ENCODE measurements at regions not wholly inside any gene's neighbourhood (a gene's known extent, or its start where the extent isn't known, plus 50 kb on each side); places are given as distances from the start of the nearest gene placed in this dataset.

GRCh38 chr2:157059036-157059435 is 198.5 kb upstream of the GALNT5 start:
- Histone ChIP-seq H3K18ac (ENCODE audit: low read depth, low read length) (no peak overlapping the region), H3K9me3 (ENCODE audit: control insufficient read depth, insufficient read depth, low read length) (no peaks in the 10 kb centered on the region), H2BK15ac (ENCODE audit: low read depth, low read length) (0 out of 3 replicates have a peak overlapping the region, but pooled peaks have one; percentile 26), H3K36me3 (ENCODE audit: control insufficient read depth, insufficient read depth, low read length) (no peaks in the 10 kb centered on the region), H2AFZ (replicated peaks; ENCODE audit: low read length, poor library complexity) (no peak overlapping the region), H2AK5ac (ENCODE audit: low read depth, low read length) (no peak overlapping the region), H3K9me1 (ENCODE audit: insufficient read depth, low read length) (peaks cover 2% of the 10 kb centered on the region; the same call in 1 of the 2 replicates), H4K20me1 (ENCODE audit: insufficient read depth, low read length) (no peaks in the 10 kb centered on the region), H2AK9ac (replicated peaks; ENCODE audit: low read depth, low read length, poor library complexity) (no peak overlapping the region), H2BK20ac (ENCODE audit: low read depth, low read length) (no peak overlapping the region), H4K91ac (ENCODE audit: insufficient read depth, low read depth, low read length) (no peak overlapping the region), H3K4me2 (ENCODE audit: low read depth, low read length) (no peak overlapping the region), H3K4me1 (ENCODE audit: control insufficient read depth, insufficient read depth, low read length) (peaks cover 2% of the 10 kb centered on the region; the same call in 1 of the 2 replicates), H2BK5ac (ENCODE audit: low read depth, low read length, poor library complexity, severe bottlenecking) (no peak overlapping the region), H2BK120ac (ENCODE audit: low read depth, low read length) (no peak overlapping the region), H3K4ac (ENCODE audit: low read depth, low read length) (no peak overlapping the region), H4K8ac (ENCODE audit: low read depth in 2 of 2, low read length in 2 of 2) (0 out of 4 replicates have a peak overlapping the region, but pooled peaks of 1 of the 2 experiments have one; percentile 25), H3K14ac (replicated peaks; ENCODE audit: low read depth, low read length) (no peak overlapping the region), H3K79me1 (ENCODE audit: low read depth in 1 of 2, low read length in 2 of 2) (no peaks in the 10 kb centered on the region), H3K27me3 (ENCODE audit: control insufficient read depth, insufficient read depth, low read length) (no peaks in the 10 kb centered on the region), H3K23ac (ENCODE audit: low read depth, low read length) (no peak overlapping the region), H3K27ac (ENCODE audit: insufficient read depth, low read length) (no peak overlapping the region), H3K9ac (ENCODE audit: low read depth, low read length) (no peak overlapping the region), H3K4me3 (ENCODE audit: insufficient read depth, low read depth, low read length) (no peak overlapping the region), H4K5ac (ENCODE audit: low read depth, low read length) (no peak overlapping the region), H3K56ac (ENCODE audit: extremely low read depth, insufficient read depth, low read length) (no peak overlapping the region)
- ChIA-PET CTCF (no interaction called here), POLR2A (ENCODE audit: unreplicated experiment) (no interaction called here)
- no TSS peak for BruUV-seq (replicated peaks)
- DNase-seq (no peak), ATAC-seq (ENCODE audit: low read depth) (no peak)
- dilution Hi-C loops (cut with HindIII; ENCODE audit: low sequenced_read_pairs, unreplicated experiment) (no loop called here), intact Hi-C loops (cut with micrococcal nuclease) (loop anchor here (5.0 kb wide), 3 partner anchors 232 to 1682 kb away; no protein-coding TSS in a partner anchor), in situ Hi-C loops (cut with MboI; ENCODE audit: low sequenced_read_pairs) (loop anchor here (5.0 to 25.0 kb wide), 2 partner anchors 113 to 722 kb away; partner anchors contain the start of gene NR4A2)
- WGBS, 2 experiments (ENCODE audit: extremely low coverage in 2 of 2, insufficient read length in 1 of 2) = no CpG with 5 or more reads among the region's 2 CpGs
- no peak for TF ChIP-seq MAZ (IDR thresholded peaks at IDR 0.05; ENCODE audit: borderline replicate concordance, low read depth, low read length)
- TF ChIP-seq MAFK (IDR thresholded peaks at IDR 0.05; ENCODE audit: low read depth, low read length) = no peak
- TF ChIP-seq NFE2L2 (IDR thresholded peaks at IDR 0.05; ENCODE audit: low read depth, low read length) = no peak
- no peak for TF ChIP-seq FOS (IDR thresholded peaks at IDR 0.05; ENCODE audit: low read depth, low read length)
- TF ChIP-seq RFX5 (IDR thresholded peaks at IDR 0.05; ENCODE audit: low read depth, low read length) = no peak
- TF ChIP-seq, protein P1, sequence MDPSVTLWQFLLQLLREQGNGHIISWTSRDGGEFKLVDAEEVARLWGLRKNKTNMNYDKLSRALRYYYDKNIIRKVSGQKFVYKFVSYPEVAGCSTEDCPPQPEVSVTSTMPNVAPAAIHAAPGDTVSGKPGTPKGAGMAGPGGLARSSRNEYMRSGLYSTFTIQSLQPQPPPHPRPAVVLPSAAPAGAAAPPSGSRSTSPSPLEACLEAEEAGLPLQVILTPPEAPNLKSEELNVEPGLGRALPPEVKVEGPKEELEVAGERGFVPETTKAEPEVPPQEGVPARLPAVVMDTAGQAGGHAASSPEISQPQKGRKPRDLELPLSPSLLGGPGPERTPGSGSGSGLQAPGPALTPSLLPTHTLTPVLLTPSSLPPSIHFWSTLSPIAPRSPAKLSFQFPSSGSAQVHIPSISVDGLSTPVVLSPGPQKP (IDR thresholded peaks at IDR 0.05; ENCODE audit: borderline replicate concordance, low read depth, low read length) = no peak
- TF ChIP-seq BHLHE40 (IDR thresholded peaks at IDR 0.05; ENCODE audit: low read depth, low read length) = no peak
- TF ChIP-seq, protein P2, sequence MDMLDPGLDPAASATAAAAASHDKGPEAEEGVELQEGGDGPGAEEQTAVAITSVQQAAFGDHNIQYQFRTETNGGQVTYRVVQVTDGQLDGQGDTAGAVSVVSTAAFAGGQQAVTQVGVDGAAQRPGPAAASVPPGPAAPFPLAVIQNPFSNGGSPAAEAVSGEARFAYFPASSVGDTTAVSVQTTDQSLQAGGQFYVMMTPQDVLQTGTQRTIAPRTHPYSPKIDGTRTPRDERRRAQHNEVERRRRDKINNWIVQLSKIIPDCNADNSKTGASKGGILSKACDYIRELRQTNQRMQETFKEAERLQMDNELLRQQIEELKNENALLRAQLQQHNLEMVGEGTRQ (IDR thresholded peaks at IDR 0.05; ENCODE audit: low read depth, low read length) = no peak
- no peak for TF ChIP-seq CEBPB (IDR thresholded peaks at IDR 0.05; ENCODE audit: low read depth, low read length)
- TF ChIP-seq SMC3 (IDR thresholded peaks at IDR 0.05; ENCODE audit: low read depth, low read length) = no peak
- no peak for TF ChIP-seq RAD21 (IDR thresholded peaks at IDR 0.05; ENCODE audit: low read length)
- TF ChIP-seq CHD1 (IDR thresholded peaks at IDR 0.05; ENCODE audit: low read depth, low read length) = no peak

Data from IMR-90 (cell line).